ENCODE measurements at regions not wholly inside any gene's neighbourhood (a gene's known extent, or its start where the extent isn't known, plus 50 kb on each side); places are given as distances from the start of the nearest gene placed in this dataset.
"Not testable (repeated sequence)": the region's sequence is repeated elsewhere in the genome, so short reads cannot be mapped to it uniquely, and the experiment has no call there.

GRCh38 chr3:170670504-170670903 lies 84.6 kb upstream of the SLC7A14 start:
- DNase-seq (ENCODE audit: low read depth, low spot score) = no peak
- H3K4me3 ChIP-seq = no peak overlapping the region
- H3K9me3 ChIP-seq (ENCODE audit: low read depth, low read length) = no peaks in the 10 kb centered on the region
- no peak for TF ChIP-seq POLR2AphosphoS5 (IDR thresholded peaks at IDR 0.05; ENCODE audit: borderline replicate concordance, low read depth, low read length)
- no peak for TF ChIP-seq EZH2 (IDR thresholded peaks at IDR 0.05)
- TF ChIP-seq FOXP2 (optimal IDR thresholded peaks at IDR 0.05; ENCODE audit: control extremely low read depth, extremely low read length, insufficient read depth) = no peak
- no peak overlapping the region for H3K27ac ChIP-seq
- no peak overlapping the region for H3K9ac ChIP-seq (ENCODE audit: insufficient read length)
- H3K36me3 ChIP-seq (ENCODE audit: insufficient read depth, low read length) = no peaks in the 10 kb centered on the region

- H3K9ac ChIP-seq (ENCODE audit: insufficient read length); H3K27ac ChIP-seq; H3K4me3 ChIP-seq; H3K36me3 ChIP-seq (ENCODE audit: insufficient read depth, low read length); DNase-seq (ENCODE audit: low read depth, low spot score); H3K9me3 ChIP-seq (ENCODE audit: low read depth, low read length): not testable (repeated sequence)
Observed at GRCh38 chr3:170662986-170663385, 77.1 kb upstream of the SLC7A14 start.

GRCh38 chr3:170660139-170660538 lies 74.3 kb upstream of the SLC7A14 start:
- no peak for DNase-seq (ENCODE audit: low read depth, low spot score)
- no peak for TF ChIP-seq FOXP2 (optimal IDR thresholded peaks at IDR 0.05; ENCODE audit: control extremely low read depth, extremely low read length, insufficient read depth)
- TF ChIP-seq EZH2 (IDR thresholded peaks at IDR 0.05) = no peak
- no peak for TF ChIP-seq POLR2AphosphoS5 (IDR thresholded peaks at IDR 0.05; ENCODE audit: borderline replicate concordance, low read depth, low read length)
- H3K27ac ChIP-seq = no peak overlapping the region

GRCh38 chr3:170657312-170657711 lies 71.4 kb upstream of the SLC7A14 start:
- DNase-seq (ENCODE audit: low read depth, low spot score) = no peak
- no peaks in the 10 kb centered on the region for H3K36me3 ChIP-seq (ENCODE audit: insufficient read depth, low read length)
- no peak overlapping the region for H3K4me3 ChIP-seq
- TF ChIP-seq FOXP2 (optimal IDR thresholded peaks at IDR 0.05; ENCODE audit: control extremely low read depth, extremely low read length, insufficient read depth) (no peak), EZH2 (IDR thresholded peaks at IDR 0.05) (no peak), POLR2AphosphoS5 (IDR thresholded peaks at IDR 0.05; ENCODE audit: borderline replicate concordance, low read depth, low read length) (no peak)
- no peaks in the 10 kb centered on the region for H3K9me3 ChIP-seq (ENCODE audit: low read depth, low read length)
- H3K9ac ChIP-seq (ENCODE audit: insufficient read length) = no peak overlapping the region
- no peak overlapping the region for H3K27ac ChIP-seq

More at GRCh38 chr3:170660139-170660538, 74.3 kb upstream of the SLC7A14 start:
- Histone ChIP-seq H3K9me3 (ENCODE audit: low read depth, low read length) (no peaks in the 10 kb centered on the region), H3K9ac (ENCODE audit: insufficient read length) (no peak overlapping the region), H3K36me3 (ENCODE audit: insufficient read depth, low read length) (no peaks in the 10 kb centered on the region), H3K4me3 (no peak overlapping the region)

- Histone ChIP-seq H3K27ac (no peak overlapping the region), H3K4me3 (no peak overlapping the region), H3K9ac (ENCODE audit: insufficient read length) (no peak overlapping the region), H3K9me3 (ENCODE audit: low read depth, low read length) (no peaks in the 10 kb centered on the region), H3K36me3 (ENCODE audit: insufficient read depth, low read length) (no peaks in the 10 kb centered on the region)
- TF ChIP-seq EZH2 (IDR thresholded peaks at IDR 0.05) = no peak
- no peak for TF ChIP-seq FOXP2 (optimal IDR thresholded peaks at IDR 0.05; ENCODE audit: control extremely low read depth, extremely low read length, insufficient read depth)
- TF ChIP-seq POLR2AphosphoS5 (IDR thresholded peaks at IDR 0.05; ENCODE audit: borderline replicate concordance, low read depth, low read length) = no peak
- DNase-seq (ENCODE audit: low read depth, low spot score) = no peak
Observed at GRCh38 chr3:170656284-170656683, 70.4 kb upstream of the SLC7A14 start.

GRCh38 chr3:170653801-170654200 lies 67.9 kb upstream of the SLC7A14 start:
- TF ChIP-seq FOXP2 (optimal IDR thresholded peaks at IDR 0.05; ENCODE audit: control extremely low read depth, extremely low read length, insufficient read depth) = no peak
- no peak for TF ChIP-seq EZH2 (IDR thresholded peaks at IDR 0.05)
- no peak for TF ChIP-seq POLR2AphosphoS5 (IDR thresholded peaks at IDR 0.05; ENCODE audit: borderline replicate concordance, low read depth, low read length)
- Histone ChIP-seq H3K9ac (ENCODE audit: insufficient read length) (no peak overlapping the region), H3K4me3 (no peak overlapping the region), H3K27ac (no peak overlapping the region), H3K36me3 (ENCODE audit: insufficient read depth, low read length) (no peaks in the 10 kb centered on the region), H3K9me3 (ENCODE audit: low read depth, low read length) (no peaks in the 10 kb centered on the region)
- no peak for DNase-seq (ENCODE audit: low read depth, low spot score)

GRCh38 chr3:170651260-170651845 lies 65.5 kb upstream of the SLC7A14 start:
- no peak overlapping the region for H3K4me3 ChIP-seq
- DNase-seq (ENCODE audit: low read depth, low spot score) = no peak
- H3K9me3 ChIP-seq (ENCODE audit: low read depth, low read length) = no peaks in the 10 kb centered on the region
- H3K27ac ChIP-seq = no peak overlapping the region
- no peaks in the 10 kb centered on the region for H3K36me3 ChIP-seq (ENCODE audit: insufficient read depth, low read length)
- no peak overlapping the region for H3K9ac ChIP-seq (ENCODE audit: insufficient read length)
- no peak for TF ChIP-seq POLR2AphosphoS5 (IDR thresholded peaks at IDR 0.05; ENCODE audit: borderline replicate concordance, low read depth, low read length)
- no peak for TF ChIP-seq EZH2 (IDR thresholded peaks at IDR 0.05)
- TF ChIP-seq FOXP2 (optimal IDR thresholded peaks at IDR 0.05; ENCODE audit: control extremely low read depth, extremely low read length, insufficient read depth) = no peak

- H3K4me3 ChIP-seq; H3K9me3 ChIP-seq (ENCODE audit: low read depth, low read length); H3K9ac ChIP-seq (ENCODE audit: insufficient read length); H3K36me3 ChIP-seq (ENCODE audit: insufficient read depth, low read length); H3K27ac ChIP-seq; DNase-seq (ENCODE audit: low read depth, low spot score): not testable (repeated sequence)
Observed at GRCh38 chr3:170650557-170650956, 64.7 kb upstream of the SLC7A14 start.

GRCh38 chr3:170644711-170645110 lies 58.8 kb upstream of the SLC7A14 start:
- H3K4me3 ChIP-seq = no peak overlapping the region
- no peaks in the 10 kb centered on the region for H3K36me3 ChIP-seq (ENCODE audit: insufficient read depth, low read length)
- no peak for TF ChIP-seq FOXP2 (optimal IDR thresholded peaks at IDR 0.05; ENCODE audit: control extremely low read depth, extremely low read length, insufficient read depth)
- TF ChIP-seq POLR2AphosphoS5 (IDR thresholded peaks at IDR 0.05; ENCODE audit: borderline replicate concordance, low read depth, low read length) = no peak
- TF ChIP-seq EZH2 (IDR thresholded peaks at IDR 0.05) = no peak
- no peak for DNase-seq (ENCODE audit: low read depth, low spot score)
- no peak overlapping the region for H3K27ac ChIP-seq
- H3K9me3 ChIP-seq (ENCODE audit: low read depth, low read length) = no peaks in the 10 kb centered on the region
- H3K9ac ChIP-seq (ENCODE audit: insufficient read length) = no peak overlapping the region
